Smooth muscle cell (in vitro differentiated cells): ENCODE measurements at regions not wholly inside any gene's neighbourhood (a gene's known extent, or its start where the extent isn't known, plus 50 kb on each side); places are given as distances from the start of the nearest gene placed in this dataset.

Experiments
- DNase-seq: peaks from one replicate; lab custom pipeline; 2025; ENCODE audit not compliant: unreplicated experiment; lab: John Stamatoyannopoulos, UW
- H2AFZ ChIP-seq: fragments of 200-600 bp; sonication (generic); 2 replicates; pipeline ENCODE4 v1.6.0; 2016; ENCODE audit warnings: antibody characterized with exemption, low read depth, mild to moderate bottlenecking
- H3F3A ChIP-seq: fragments of 200-600 bp; sonication (generic); 2 replicates; pipeline ENCODE4 v1.6.0; 2017; ENCODE audit warnings: antibody characterized with exemption, low read depth
- H3K27ac ChIP-seq: fragments of 200-600 bp; sonication (generic); 2 replicates; pipeline ENCODE4 v1.5.1; 2016; ENCODE audit warnings: low read depth, mild to moderate bottlenecking
- H3K27me3 ChIP-seq: fragments of 200-600 bp; sonication (generic); 2 replicates; pipeline ENCODE4 v1.6.1; 2016; ENCODE audit warnings: low read depth, mild to moderate bottlenecking
- H3K36me3 ChIP-seq: fragments of 200-600 bp; sonication (generic); 2 replicates; pipeline ENCODE4 v1.5.1; 2016; ENCODE audit warnings: low read depth
- H3K4me1 ChIP-seq: fragments of 200-600 bp; sonication (generic); 2 replicates; pipeline ENCODE4 v1.5.1; 2016; ENCODE audit warnings: low read depth
- H3K4me2 ChIP-seq: fragments of 200-600 bp; sonication (generic); 2 replicates; pipeline ENCODE4 v1.6.0; 2016; ENCODE audit warnings: mild to moderate bottlenecking
- H3K4me3 ChIP-seq: fragments of 200-600 bp; sonication (generic); 2 replicates; pipeline ENCODE4 v1.5.1; 2016; ENCODE audit warnings: mild to moderate bottlenecking
- H3K79me2 ChIP-seq: fragments of 200-600 bp; sonication (generic); 2 replicates; pipeline ENCODE4 v1.6.0; 2016; ENCODE audit warnings: low read depth, mild to moderate bottlenecking
- H3K9ac ChIP-seq: fragments of 200-600 bp; sonication (generic); 2 replicates; pipeline ENCODE4 v1.6.0; 2016; ENCODE audit warnings: low read depth
- H3K9me3 ChIP-seq: fragments of 200-600 bp; sonication (generic); replicated peaks from 2 replicates; pipeline ENCODE4 v1.5.1; 2016; ENCODE audit warnings: low read depth
- H4K20me1 ChIP-seq: fragments of 200-600 bp; sonication (generic); 2 replicates; pipeline ENCODE4 v1.6.0; 2016; ENCODE audit warnings: low read depth
- WGBS: methylation state at CpG from one replicate; pipeline ENCODE4 v1.1.7; 2016; ENCODE audit warnings: low lambda C conversion rate; 5-methylcytosine and 5-hydroxymethylcytosine counted together
- TF ChIP-seq, protein P1 (sequence below): fragments of 200-600 bp; sonication (generic); IDR thresholded peaks from 2 replicates; pipeline ENCODE4 v1.5.1; 2017; ENCODE audit warnings: borderline replicate concordance, mild to moderate bottlenecking, antibody characterized with exemption; ENCODE audit not compliant: insufficient read depth, poor library complexity, severe bottlenecking

GRCh38 chr5:57804007-57804444, 321.4 kb upstream of the ACTBL2 start:
- no peak overlapping the region for H3K9ac ChIP-seq
- H3K27ac ChIP-seq = no peak overlapping the region
- H3F3A ChIP-seq = no peaks in the 10 kb centered on the region
- no peaks in the 10 kb centered on the region for H3K4me1 ChIP-seq
- H4K20me1 ChIP-seq = no peaks in the 10 kb centered on the region
- H3K9me3 ChIP-seq = no peaks in the 10 kb centered on the region
- H3K4me2 ChIP-seq = no peak overlapping the region
- no peak overlapping the region for H3K4me3 ChIP-seq
- 66% methylated on average over 2 of the region's 2 CpGs for WGBS
- H3K27me3 ChIP-seq = no peaks in the 10 kb centered on the region
- DNase-seq = no peak
- no peak overlapping the region for H2AFZ ChIP-seq
- no peaks in the 10 kb centered on the region for H3K79me2 ChIP-seq
- H3K36me3 ChIP-seq = no peaks in the 10 kb centered on the region
- TF ChIP-seq, protein P1, sequence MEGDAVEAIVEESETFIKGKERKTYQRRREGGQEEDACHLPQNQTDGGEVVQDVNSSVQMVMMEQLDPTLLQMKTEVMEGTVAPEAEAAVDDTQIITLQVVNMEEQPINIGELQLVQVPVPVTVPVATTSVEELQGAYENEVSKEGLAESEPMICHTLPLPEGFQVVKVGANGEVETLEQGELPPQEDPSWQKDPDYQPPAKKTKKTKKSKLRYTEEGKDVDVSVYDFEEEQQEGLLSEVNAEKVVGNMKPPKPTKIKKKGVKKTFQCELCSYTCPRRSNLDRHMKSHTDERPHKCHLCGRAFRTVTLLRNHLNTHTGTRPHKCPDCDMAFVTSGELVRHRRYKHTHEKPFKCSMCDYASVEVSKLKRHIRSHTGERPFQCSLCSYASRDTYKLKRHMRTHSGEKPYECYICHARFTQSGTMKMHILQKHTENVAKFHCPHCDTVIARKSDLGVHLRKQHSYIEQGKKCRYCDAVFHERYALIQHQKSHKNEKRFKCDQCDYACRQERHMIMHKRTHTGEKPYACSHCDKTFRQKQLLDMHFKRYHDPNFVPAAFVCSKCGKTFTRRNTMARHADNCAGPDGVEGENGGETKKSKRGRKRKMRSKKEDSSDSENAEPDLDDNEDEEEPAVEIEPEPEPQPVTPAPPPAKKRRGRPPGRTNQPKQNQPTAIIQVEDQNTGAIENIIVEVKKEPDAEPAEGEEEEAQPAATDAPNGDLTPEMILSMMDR = no peak

DNA sequence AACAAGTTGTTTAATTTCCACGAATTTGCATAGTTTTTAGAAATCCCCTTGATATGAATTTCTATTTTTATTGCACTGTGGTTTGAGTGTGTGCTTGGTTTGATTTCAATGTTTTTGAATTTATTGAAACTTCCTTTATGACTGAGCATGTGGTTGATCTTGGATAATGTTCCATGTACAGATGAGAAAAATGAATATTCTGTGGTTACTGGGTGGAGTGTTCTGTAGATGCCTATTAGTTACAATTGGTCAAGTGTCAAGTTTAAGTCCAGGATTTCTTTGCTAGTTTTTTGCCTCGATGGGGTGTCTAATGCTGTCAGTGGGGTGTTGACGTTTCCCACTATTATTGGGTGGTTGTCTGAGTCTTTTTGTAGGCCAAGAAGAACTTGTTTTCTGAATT, 319.5 kb upstream of the ACTBL2 start:
- Histone ChIP-seq H3K4me1 (no peaks in the 10 kb centered on the region), H3K9me3 (no peaks in the 10 kb centered on the region), H3K36me3 (no peaks in the 10 kb centered on the region), H2AFZ (no peak overlapping the region), H3K4me3 (no peak overlapping the region), H3K79me2 (no peaks in the 10 kb centered on the region), H4K20me1 (no peaks in the 10 kb centered on the region), H3K9ac (no peak overlapping the region), H3K27ac (no peak overlapping the region), H3F3A (no peaks in the 10 kb centered on the region), H3K27me3 (no peaks in the 10 kb centered on the region), H3K4me2 (no peak overlapping the region)
- no peak for DNase-seq
- TF ChIP-seq, protein P1 = no peak
- 90% methylated on average over 3 of the region's 3 CpGs for WGBS

DNA sequence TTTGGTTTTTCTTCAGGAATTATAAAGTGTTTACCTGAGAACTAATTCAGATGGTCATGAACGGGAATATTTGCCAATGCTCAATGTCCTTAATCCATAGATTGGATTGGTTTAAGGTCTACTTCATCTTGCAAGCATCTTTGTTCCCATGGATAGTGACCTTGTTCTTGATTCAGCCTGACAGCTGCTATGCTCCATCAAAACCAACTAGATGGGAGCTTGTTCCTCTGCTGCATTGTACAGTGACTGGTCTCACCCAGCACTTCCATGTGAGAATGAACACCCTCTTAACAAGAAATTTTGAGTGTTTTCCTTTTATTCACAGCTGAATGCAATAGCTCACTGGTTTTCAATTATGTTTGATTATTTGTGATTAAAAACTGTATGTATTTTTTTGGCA, 312.6 kb upstream of the ACTBL2 start:
- no peak for DNase-seq
- no peaks in the 10 kb centered on the region for H3K27me3 ChIP-seq
- H3K27ac ChIP-seq = no peak overlapping the region
- TF ChIP-seq, protein P1 = no peak
- no peaks in the 10 kb centered on the region for H3K4me1 ChIP-seq
- H2AFZ ChIP-seq = no peak overlapping the region
- H3K36me3 ChIP-seq = no peaks in the 10 kb centered on the region
- no peaks in the 10 kb centered on the region for H3K79me2 ChIP-seq
- WGBS = 96% methylated on average over 1 of the region's 1 CpG
- H3K9ac ChIP-seq = no peak overlapping the region
- no peaks in the 10 kb centered on the region for H3K9me3 ChIP-seq
- no peak overlapping the region for H3K4me3 ChIP-seq
- H4K20me1 ChIP-seq = no peaks in the 10 kb centered on the region
- H3F3A ChIP-seq = no peaks in the 10 kb centered on the region
- no peak overlapping the region for H3K4me2 ChIP-seq

GRCh38 chr5:57791875-57792274, 309.3 kb upstream of the ACTBL2 start:
- Histone ChIP-seq H3F3A (no peaks in the 10 kb centered on the region), H3K27me3 (no peaks in the 10 kb centered on the region), H3K9me3 (no peaks in the 10 kb centered on the region), H3K27ac (no peak overlapping the region), H3K79me2 (no peaks in the 10 kb centered on the region), H3K9ac (no peak overlapping the region), H3K36me3 (no peaks in the 10 kb centered on the region), H2AFZ (no peak overlapping the region), H3K4me2 (no peak overlapping the region), H4K20me1 (no peaks in the 10 kb centered on the region), H3K4me1 (no peaks in the 10 kb centered on the region), H3K4me3 (no peak overlapping the region)
- no peak for DNase-seq
- TF ChIP-seq, protein P1 = no peak
- WGBS = 90% methylated on average over 1 of the region's 1 CpG
